ENCODE measurements at regions not wholly inside any gene's neighbourhood (a gene's known extent, or its start where the extent isn't known, plus 50 kb on each side); places are given as distances from the start of the nearest gene placed in this dataset.

DNA sequence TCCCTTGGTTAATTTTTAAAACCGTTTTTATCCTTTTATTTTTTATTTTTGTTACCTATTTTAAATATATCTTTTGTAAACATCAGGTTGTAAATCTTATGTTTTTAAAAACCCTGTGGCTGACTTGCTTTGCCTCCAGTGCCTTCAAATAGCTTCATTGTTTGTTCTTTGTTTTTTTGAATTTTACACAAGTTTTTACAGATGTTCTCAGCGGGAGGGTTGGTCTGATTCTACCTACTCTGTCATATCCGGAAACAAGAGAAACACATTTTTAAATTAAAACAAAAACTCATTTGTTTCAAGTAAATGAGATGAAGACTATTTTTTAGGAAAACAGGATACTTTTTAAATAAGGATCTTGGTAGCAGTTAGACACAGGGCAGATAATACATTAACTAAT, 129.0 kb upstream of the THRB start:
- TF ChIP-seq, protein P1, sequence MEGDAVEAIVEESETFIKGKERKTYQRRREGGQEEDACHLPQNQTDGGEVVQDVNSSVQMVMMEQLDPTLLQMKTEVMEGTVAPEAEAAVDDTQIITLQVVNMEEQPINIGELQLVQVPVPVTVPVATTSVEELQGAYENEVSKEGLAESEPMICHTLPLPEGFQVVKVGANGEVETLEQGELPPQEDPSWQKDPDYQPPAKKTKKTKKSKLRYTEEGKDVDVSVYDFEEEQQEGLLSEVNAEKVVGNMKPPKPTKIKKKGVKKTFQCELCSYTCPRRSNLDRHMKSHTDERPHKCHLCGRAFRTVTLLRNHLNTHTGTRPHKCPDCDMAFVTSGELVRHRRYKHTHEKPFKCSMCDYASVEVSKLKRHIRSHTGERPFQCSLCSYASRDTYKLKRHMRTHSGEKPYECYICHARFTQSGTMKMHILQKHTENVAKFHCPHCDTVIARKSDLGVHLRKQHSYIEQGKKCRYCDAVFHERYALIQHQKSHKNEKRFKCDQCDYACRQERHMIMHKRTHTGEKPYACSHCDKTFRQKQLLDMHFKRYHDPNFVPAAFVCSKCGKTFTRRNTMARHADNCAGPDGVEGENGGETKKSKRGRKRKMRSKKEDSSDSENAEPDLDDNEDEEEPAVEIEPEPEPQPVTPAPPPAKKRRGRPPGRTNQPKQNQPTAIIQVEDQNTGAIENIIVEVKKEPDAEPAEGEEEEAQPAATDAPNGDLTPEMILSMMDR (optimal IDR thresholded peaks at IDR 0.05 in 1 of 3, IDR thresholded peaks at IDR 0.05 in 1 of 3, conservative IDR thresholded peaks at IDR 0.05 in 1 of 3; ENCODE audit: extremely low read depth in 1 of 3, insufficient read depth in 2 of 3, low read length in 3 of 3) = no peak
- no peak for TF ChIP-seq EZH2 (IDR thresholded peaks at IDR 0.05; ENCODE audit: low read length)
